B cell (primary cell): ENCODE measurements at regions not wholly inside any gene's neighbourhood (a gene's known extent, or its start where the extent isn't known, plus 50 kb on each side); places are given as distances from the start of the nearest gene placed in this dataset.

ENCODE experiments used
- ATAC-seq: fragments of 200-7000 bp; cut with Tn5 transposase; one replicate; pipeline ENCODE4 v1.10.0; 2021; ENCODE audit warnings: low read depth, mild to moderate bottlenecking, moderate number of reproducible peaks, moderate library complexity
- CTCF ChIA-PET: fragments of 350-600 bp; sonication (Branson Sonifier 250); formaldehyde crosslinking; loops from one replicate; lab custom pipeline; 2021; ENCODE audit warnings: antibody characterized with exemption, inconsistent platforms; lab: Charles Lee
- POLR2A ChIA-PET: fragments of 350-600 bp; sonication (Branson Sonifier 250); formaldehyde crosslinking; loops from one replicate; lab custom pipeline; 2021; ENCODE audit warnings: antibody characterized with exemption; lab: Charles Lee
- DNase-seq: peaks from one replicate; pipeline ENCODE4 v3.0.0; 2013
- H2AFZ ChIP-seq: 2 replicates; pipeline ENCODE4 v1.6.1; 2012; ENCODE audit warnings: mild to moderate bottlenecking, low read depth, low read length; ENCODE audit not compliant: insufficient read depth, poor library complexity, severe bottlenecking
- H3K27ac ChIP-seq, 2 donors: 1 replicate in 1 of 2; 2 replicates in 1 of 2; pipeline ENCODE4 v1.5.1; 2012 to 2013; ENCODE audit warnings: low read length in 2 of 2, mild to moderate bottlenecking in 2 of 2, moderate library complexity in 1 of 2
- H3K27me3 ChIP-seq, 4 experiments: fragments of 200-600 bp in 1 of 4; sonication (generic) in 1 of 4; replicated peaks in 1 of 4; 1 replicate in 2 of 4; 2 replicates in 2 of 4; pipeline versions ENCODE4 v1.6.1 to v1.7.0; 2013 to 2016; ENCODE audit warnings: low read length in 3 of 4, mild to moderate bottlenecking in 2 of 4, mixed read lengths in 1 of 4, moderate library complexity in 1 of 4; ENCODE audit not compliant: insufficient read depth in 4 of 4, control insufficient read depth in 3 of 4; ENCODE audit errors: control extremely low read depth in 1 of 4
- H3K36me3 ChIP-seq, 2 experiments: replicated peaks in 1 of 2; 1 replicate in 1 of 2; 2 replicates in 1 of 2; pipeline versions ENCODE4 v1.6.1 to v1.7.1; 2013; ENCODE audit warnings: low read length in 1 of 2; ENCODE audit not compliant: insufficient read depth in 2 of 2, control insufficient read depth in 1 of 2; ENCODE audit errors: control extremely low read depth in 1 of 2, extremely low read depth in 1 of 2
- H3K4me1 ChIP-seq, 2 donors: fragments of 200-600 bp in 1 of 2; sonication (generic) in 1 of 2; 1 replicate in 1 of 2; 2 replicates in 1 of 2; pipeline versions ENCODE4 v1.5.1 to v1.6.1; 2013 to 2017; ENCODE audit warnings: low read length in 2 of 2; ENCODE audit not compliant: control insufficient read depth in 2 of 2, insufficient read depth in 2 of 2
- H3K4me2 ChIP-seq: replicated peaks from 2 replicates; pipeline ENCODE3; 2012; ENCODE audit warnings: mild to moderate bottlenecking, low read depth, low read length; ENCODE audit not compliant: poor library complexity, severe bottlenecking
- H3K4me3 ChIP-seq, 5 experiments: fragments of 200-600 bp in 1 of 5; sonication (generic) in 1 of 5; 1 replicate in 3 of 5; 2 replicates in 2 of 5; pipeline versions ENCODE4 v1.5.1 to v1.7.0; 2011 to 2016; ENCODE audit warnings: low read length in 4 of 5, mild to moderate bottlenecking in 4 of 5, low read depth in 2 of 5, control low read depth in 1 of 5, moderate library complexity in 1 of 5; ENCODE audit not compliant: insufficient read depth in 1 of 5; ENCODE audit errors: control extremely low read depth in 1 of 5, extremely low read depth in 1 of 5
- H3K79me2 ChIP-seq: fragments of 200-600 bp; sonication (generic); one replicate; pipeline ENCODE4 v1.6.0; 2016; ENCODE audit warnings: low read length; ENCODE audit not compliant: control insufficient read depth, insufficient read depth
- H3K9ac ChIP-seq: fragments of 200-600 bp; sonication (generic); 2 replicates; pipeline ENCODE4 v1.6.1; 2017; ENCODE audit warnings: mild to moderate bottlenecking, low read length, moderate library complexity
- H3K9me3 ChIP-seq, 3 donors: one replicate each; pipeline versions ENCODE4 v1.6.1 to v1.7.1; 2013; ENCODE audit warnings: low read length in 2 of 3; ENCODE audit not compliant: control insufficient read depth in 2 of 3, insufficient read depth in 1 of 3; ENCODE audit errors: control extremely low read depth in 1 of 3
- H4K20me1 ChIP-seq: 2 replicates; pipeline ENCODE4 v1.6.0; 2012; ENCODE audit warnings: mild to moderate bottlenecking, low read length; ENCODE audit not compliant: insufficient read depth, control insufficient read depth, poor library complexity, severe bottlenecking
- H3K27ac Mint-ChIP-seq: one replicate; pipeline ENCODE4 v1.8.0; 2021; ENCODE audit warnings: mixed read lengths
- H3K27me3 Mint-ChIP-seq: one replicate; pipeline ENCODE4 v1.8.0; 2021; ENCODE audit warnings: mixed read lengths
- H3K4me1 Mint-ChIP-seq: one replicate; pipeline ENCODE4 v1.8.0; 2021; ENCODE audit warnings: mixed read lengths
- H3K4me3 Mint-ChIP-seq: one replicate; pipeline ENCODE4 v1.8.0; 2021; ENCODE audit warnings: mixed read lengths
- H3K9me3 Mint-ChIP-seq: one replicate; pipeline ENCODE4 v1.8.0; 2022; ENCODE audit warnings: mixed read lengths; ENCODE audit not compliant: insufficient read depth
- EZH2 ChIP-seq: IDR thresholded peaks from 2 replicates; pipeline ENCODE4 v1.6.1; 2012; ENCODE audit warnings: borderline replicate concordance, low read depth, mild to moderate bottlenecking, moderate library complexity, low read length; ENCODE audit not compliant: insufficient read depth, poor library complexity, severe bottlenecking
- WGBS: methylation state at CpG from one replicate; pipeline ENCODE4 v1.1.5; 2013; ENCODE audit warnings: missing lambda C conversion rate; ENCODE audit not compliant: insufficient coverage; 5-methylcytosine and 5-hydroxymethylcytosine counted together
- intact Hi-C: fragments of 100-400 bp; cut with micrococcal nuclease; formaldehyde crosslinking; loops from one replicate; pipeline ENCODE4 v1.10.0; 2022
- TF ChIP-seq, protein P1 (sequence below): fragments of 200-600 bp; IDR thresholded peaks from one replicate; pipeline ENCODE4 v1.8.0; 2022; ENCODE audit warnings: antibody characterized with exemption, mild to moderate bottlenecking

DNA sequence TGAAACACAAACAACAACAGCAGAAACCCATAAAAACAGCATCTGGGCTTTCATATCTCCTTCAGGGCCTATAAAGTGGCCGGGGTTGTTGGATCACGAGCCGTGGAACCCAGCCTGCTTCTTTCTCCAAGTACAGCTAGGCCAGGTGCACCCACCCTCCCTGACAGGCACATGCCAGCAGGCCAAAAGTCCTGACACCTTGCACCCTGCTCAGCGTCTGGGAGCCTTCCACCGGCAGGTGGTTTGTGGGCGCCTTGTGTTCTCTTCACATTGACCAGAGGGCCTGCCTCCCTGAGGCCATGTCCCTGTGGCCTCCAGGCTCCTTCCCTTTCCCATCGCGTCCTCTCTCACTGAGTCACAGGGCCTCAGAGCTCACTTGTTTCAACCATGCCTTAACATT lies 271.6 kb downstream of the ZNF516 start:
- H3K9me3 Mint-ChIP-seq: no peaks in the 10 kb centered on the region

DNA sequence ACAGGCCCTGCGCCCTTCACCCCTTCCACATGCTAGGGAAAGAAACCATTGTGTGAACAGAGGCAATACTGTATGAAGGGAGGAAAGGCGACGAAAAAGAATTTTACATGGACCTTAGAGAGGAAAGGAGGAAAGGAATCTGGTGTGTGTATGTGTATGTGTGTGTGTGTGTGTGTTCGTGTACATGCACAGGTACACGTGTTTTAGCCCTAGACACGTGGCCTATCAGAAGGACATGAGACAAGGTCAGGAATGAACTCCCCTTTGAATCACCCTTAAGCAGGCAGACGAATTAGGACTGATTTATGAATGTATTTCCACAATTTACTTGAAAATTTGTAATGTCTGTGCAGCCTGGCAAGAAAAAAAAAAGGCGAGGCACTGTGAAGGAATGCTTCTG lies 276.0 kb downstream of the ZNF516 start:
- WGBS: 88% methylated on average over 2 of the region's 8 CpGs
- Histone ChIP-seq H3K27me3 (no peaks in the 10 kb centered on the region), H2AFZ (no peak overlapping the region), H3K9me3 (peaks cover 0 to 20% (median 0%) of the 10 kb centered on the region in 3 donors), H3K36me3 (no peaks in the 10 kb centered on the region), H3K9ac (no peak overlapping the region), H3K79me2 (no peaks in the 10 kb centered on the region), H4K20me1 (no peaks in the 10 kb centered on the region), H3K4me3 (no peak overlapping the region), H3K4me2 (no peak overlapping the region), H3K4me1 (no peaks in the 10 kb centered on the region), H3K27ac (no peak overlapping the region)
- ChIA-PET CTCF (no interaction called here), POLR2A (no interaction called here)
- intact Hi-C loops: no loop called here
- H3K27me3 Mint-ChIP-seq: no peaks in the 10 kb centered on the region
- no peak for TF ChIP-seq EZH2
- TF ChIP-seq, protein P1, sequence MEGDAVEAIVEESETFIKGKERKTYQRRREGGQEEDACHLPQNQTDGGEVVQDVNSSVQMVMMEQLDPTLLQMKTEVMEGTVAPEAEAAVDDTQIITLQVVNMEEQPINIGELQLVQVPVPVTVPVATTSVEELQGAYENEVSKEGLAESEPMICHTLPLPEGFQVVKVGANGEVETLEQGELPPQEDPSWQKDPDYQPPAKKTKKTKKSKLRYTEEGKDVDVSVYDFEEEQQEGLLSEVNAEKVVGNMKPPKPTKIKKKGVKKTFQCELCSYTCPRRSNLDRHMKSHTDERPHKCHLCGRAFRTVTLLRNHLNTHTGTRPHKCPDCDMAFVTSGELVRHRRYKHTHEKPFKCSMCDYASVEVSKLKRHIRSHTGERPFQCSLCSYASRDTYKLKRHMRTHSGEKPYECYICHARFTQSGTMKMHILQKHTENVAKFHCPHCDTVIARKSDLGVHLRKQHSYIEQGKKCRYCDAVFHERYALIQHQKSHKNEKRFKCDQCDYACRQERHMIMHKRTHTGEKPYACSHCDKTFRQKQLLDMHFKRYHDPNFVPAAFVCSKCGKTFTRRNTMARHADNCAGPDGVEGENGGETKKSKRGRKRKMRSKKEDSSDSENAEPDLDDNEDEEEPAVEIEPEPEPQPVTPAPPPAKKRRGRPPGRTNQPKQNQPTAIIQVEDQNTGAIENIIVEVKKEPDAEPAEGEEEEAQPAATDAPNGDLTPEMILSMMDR: no peak
- H3K27ac Mint-ChIP-seq: no peak overlapping the region
- no peak overlapping the region for H3K4me3 Mint-ChIP-seq
- H3K4me1 Mint-ChIP-seq: no peaks in the 10 kb centered on the region
- DNase-seq (no peak), ATAC-seq (no peak)
- no peaks in the 10 kb centered on the region for H3K9me3 Mint-ChIP-seq

More for the DNA sequence above, 271.6 kb downstream of the ZNF516 start:
- ChIA-PET CTCF (no interaction called here), POLR2A (no interaction called here)
- no peak overlapping the region for H3K4me3 ChIP-seq
- no peak overlapping the region for H3K27ac ChIP-seq
- DNase-seq (no peak), ATAC-seq (no peak)
- no peaks in the 10 kb centered on the region for H3K4me1 ChIP-seq
- Mint-ChIP-seq H3K27ac (no peak overlapping the region), H3K27me3 (no peaks in the 10 kb centered on the region), H3K4me1 (no peaks in the 10 kb centered on the region), H3K4me3 (no peak overlapping the region)
- H2AFZ ChIP-seq: no peak overlapping the region
- WGBS: 98% methylated on average over 8 of the region's 8 CpGs
- no peaks in the 10 kb centered on the region for H4K20me1 ChIP-seq
- H3K27me3 ChIP-seq: no peaks in the 10 kb centered on the region
- H3K9me3 ChIP-seq: peaks cover 0 to 28% (median 0%) of the 10 kb centered on the region in 3 donors
- no peaks in the 10 kb centered on the region for H3K79me2 ChIP-seq
- no peak for TF ChIP-seq EZH2
- TF ChIP-seq, protein P1: no peak
- no peaks in the 10 kb centered on the region for H3K36me3 ChIP-seq
- no peak overlapping the region for H3K4me2 ChIP-seq
- no peak overlapping the region for H3K9ac ChIP-seq
- intact Hi-C loops: no loop called here
